ENCODE measurements at regions not wholly inside any gene's neighbourhood (a gene's known extent, or its start where the extent isn't known, plus 50 kb on each side); places are given as distances from the start of the nearest gene placed in this dataset.

DNA sequence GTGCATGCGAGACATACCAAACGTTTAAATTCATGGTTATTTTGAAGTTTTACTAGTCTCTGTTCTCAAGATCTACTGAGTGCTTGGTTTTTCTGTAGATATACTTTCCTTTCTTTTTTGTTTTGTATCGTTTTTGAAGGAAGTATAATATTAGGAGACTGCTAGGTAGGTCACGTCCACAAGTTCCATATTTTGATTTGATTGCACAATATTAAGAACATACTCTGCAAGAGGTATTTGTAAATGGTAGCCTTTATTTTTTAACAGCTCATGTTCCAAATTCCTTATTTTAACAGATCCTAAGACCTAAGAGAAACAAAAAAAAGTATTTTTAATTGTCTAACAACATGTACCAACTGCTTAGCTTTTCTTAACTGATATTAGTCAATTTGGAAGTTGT lies 156.7 kb downstream of the SERPINI1 start:
- no peak for DNase-seq

DNA sequence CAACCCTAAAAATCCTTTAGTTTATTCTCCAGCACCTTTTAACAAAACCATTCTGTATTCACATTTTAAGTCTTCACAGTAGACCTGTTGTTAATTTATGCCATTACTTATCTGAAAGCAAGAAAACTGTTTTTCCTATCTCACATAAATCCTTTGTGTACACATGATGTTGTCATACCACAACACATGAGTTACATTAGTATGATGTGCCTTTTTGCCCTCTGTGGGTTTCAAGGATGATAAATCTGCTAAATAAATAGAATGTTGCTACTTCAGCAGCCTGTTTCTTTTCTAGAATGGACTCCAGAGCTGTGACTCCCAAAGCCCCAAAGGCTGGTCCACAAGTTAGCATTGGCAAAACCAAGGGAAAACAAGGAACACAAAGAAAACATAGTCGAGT lies 151.6 kb downstream of the SERPINI1 start:
- DNase-seq = no peak

DNA sequence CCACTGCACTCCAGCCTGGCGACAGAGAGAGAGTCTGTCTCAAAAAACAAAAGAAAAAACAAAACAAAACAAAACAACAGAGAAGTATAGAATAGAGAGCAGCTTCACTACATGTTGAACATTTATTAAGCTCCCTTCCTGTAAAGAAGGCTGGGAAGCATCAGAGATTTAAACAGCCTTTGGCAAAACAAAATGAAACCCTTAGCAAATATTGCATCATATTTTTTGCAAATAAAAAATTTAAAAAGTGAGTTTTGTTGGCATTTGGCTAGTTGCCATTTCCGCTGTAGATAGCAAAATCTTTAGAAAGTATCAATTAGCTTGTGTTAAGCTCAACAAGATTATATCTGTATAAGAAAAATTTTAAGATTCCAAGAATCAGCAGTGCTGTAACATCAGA lies 151.2 kb downstream of the SERPINI1 start:
- DNase-seq = no peak

DNA sequence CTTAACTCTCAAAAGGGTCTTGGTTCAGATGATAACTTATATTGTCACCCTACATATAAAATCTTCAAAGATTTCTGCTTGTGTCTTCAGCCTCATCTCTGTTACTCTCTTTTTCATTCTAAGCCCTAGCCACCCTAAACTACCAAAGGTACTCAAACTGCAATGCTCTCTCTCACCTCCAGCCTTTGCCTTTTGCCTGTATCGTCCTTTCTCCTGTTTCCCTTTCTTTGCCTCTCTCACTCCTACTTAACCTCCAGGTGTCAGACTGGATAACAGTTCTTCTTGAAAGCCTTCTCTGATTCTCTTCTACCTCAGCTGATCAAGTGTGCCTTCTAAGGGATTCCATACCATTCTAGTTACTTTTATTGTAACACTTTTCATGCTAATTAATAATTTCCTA lies 149.8 kb downstream of the SERPINI1 start:
- no peak for DNase-seq

DNA sequence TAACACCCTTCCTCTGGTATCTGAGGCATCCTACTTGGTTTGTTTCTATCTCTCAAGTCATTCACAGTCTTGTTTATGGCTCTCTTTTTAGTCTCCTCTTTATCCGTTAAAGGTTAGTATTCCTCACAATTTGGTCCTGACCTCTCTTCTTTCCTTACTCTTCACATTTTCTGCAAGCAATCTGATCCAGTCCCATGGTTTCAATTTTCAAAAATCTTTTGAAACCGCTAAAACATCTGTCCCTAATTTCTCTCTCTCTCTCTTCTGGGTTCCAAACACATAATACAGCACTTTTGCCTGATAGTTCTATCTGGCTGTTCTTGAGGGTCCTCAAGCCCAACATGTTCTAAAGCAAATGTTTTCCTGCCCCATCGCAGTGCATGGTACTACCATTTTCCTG lies 149.0 kb downstream of the SERPINI1 start:
- no peak for DNase-seq

DNA sequence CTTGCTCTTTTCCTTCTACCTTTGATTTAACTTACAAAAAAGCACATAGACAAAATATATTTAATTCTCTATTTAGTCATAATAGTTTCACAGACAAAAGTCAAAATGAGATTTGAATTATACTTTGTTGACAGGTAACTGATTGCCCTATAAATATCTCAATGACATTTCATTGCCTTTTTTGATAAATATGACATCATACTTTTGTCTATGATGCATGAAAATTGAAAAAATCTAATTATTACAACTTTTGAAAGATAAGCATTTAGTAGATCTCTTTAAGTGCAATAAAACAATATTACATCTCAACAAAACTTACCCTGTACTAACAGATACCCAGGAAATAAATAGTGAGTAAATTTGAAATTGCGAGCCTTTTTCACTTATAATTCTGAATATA lies 147.9 kb downstream of the SERPINI1 start:
- no peak for DNase-seq

DNA sequence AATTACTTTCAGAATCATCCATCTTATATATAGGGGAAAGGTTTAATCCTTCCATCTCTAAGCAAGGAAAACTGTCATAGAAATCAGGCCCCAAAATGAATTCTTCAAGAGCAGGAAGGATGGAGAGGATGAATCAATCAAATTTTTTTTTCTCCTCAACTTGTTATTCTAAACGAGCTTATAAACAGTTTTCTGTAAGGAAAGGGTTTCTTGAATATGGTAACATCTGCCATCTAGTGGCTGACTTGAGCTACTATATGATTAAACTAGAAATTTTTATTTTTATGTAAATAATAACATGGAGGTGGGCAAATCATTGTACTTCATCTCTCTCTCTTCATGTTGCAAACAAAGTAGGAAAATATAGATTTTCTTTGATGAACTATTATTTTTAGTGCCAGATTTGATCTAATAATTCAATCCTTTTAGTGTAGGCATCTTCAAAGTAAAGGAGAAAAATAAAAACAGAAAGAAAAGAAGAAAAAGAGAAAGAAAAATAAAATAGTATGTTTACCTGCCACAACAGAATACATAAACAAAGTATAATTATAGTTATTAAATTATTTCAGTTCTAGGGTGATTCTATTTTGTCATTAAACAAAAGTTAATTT lies 146.6 kb downstream of the SERPINI1 start:
- peak; percentile 60 for DNase-seq

DNA sequence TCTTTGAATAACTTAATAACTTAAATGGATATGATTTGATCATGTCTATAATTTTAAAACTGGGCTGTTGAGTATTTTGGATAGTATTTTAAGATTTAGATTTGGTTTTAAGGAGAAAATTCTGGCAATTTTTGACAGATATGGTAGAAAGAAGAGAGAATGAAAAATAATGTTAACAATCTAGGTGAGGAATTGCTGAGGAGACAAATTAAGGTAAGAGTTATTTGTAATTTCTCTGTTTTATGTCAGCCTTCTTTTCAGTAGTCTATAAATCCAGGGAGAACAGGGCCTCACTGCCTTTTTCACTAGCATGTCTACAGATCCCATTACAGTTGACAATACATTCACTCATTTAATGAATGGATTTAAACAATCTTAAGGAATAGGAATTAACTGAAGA lies 144.7 kb downstream of the SERPINI1 start:
- DNase-seq = no peak

DNA sequence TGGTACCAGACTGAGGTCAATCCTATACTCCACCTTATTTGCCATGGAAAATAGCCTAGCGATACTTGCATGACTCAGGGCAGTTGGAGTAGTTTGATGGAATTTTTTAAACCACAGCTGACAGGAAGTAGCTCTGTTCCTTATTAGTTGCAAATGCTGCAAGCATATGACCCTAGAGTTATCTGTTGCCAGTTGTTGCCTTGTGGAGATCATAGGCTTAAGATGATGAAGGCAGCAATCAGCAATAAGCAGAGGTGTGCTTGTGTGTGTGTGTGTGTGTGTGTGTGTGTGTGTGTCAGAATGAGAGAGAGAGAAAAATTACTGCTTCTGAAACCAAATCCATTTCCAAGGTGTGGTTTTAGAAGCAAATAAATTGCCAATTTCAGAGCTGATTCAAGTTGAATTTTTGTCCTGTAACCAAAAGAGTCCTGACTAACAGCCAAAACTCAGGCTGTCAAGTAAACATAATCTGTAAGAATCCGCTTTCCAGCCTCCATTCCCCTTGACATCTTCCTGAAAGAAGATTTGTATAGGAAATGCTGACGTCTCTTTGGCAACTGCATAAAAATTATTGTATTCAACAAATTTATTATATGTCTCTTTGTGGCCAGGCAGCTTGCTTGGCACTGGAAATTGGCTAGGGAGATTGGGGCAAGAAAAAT lies 141.2 kb downstream of the SERPINI1 start:
- DNase-seq = no peak
